ENCODE measurements at regions not wholly inside any gene's neighbourhood (a gene's known extent, or its start where the extent isn't known, plus 50 kb on each side); places are given as distances from the start of the nearest gene placed in this dataset.

- Histone ChIP-seq H3K27me3 (ENCODE audit: control insufficient read depth, low read length) (peaks cover 15% of the 10 kb centered on the region), H3K9me2 (replicated peaks; ENCODE audit: control insufficient read depth, low read length) (no peaks in the 10 kb centered on the region), H3K4me3 (ENCODE audit: low read length) (no peak overlapping the region), H3K4me2 (ENCODE audit: low read length) (no peak overlapping the region), H3K4me1 (ENCODE audit: control insufficient read depth, low read length) (no peaks in the 10 kb centered on the region), H4K20me1 (ENCODE audit: control insufficient read depth, insufficient read depth, low read depth, low read length) (no peaks in the 10 kb centered on the region), H3K27ac (ENCODE audit: low read depth, low read length) (no peak overlapping the region), H3K9me3 (ENCODE audit: control insufficient read depth, insufficient read depth, low read length) (no peaks in the 10 kb centered on the region), H3K79me2 (ENCODE audit: control insufficient read depth, low read length) (no peaks in the 10 kb centered on the region), H3K36me3 (ENCODE audit: control insufficient read depth, low read length) (no peaks in the 10 kb centered on the region), H3F3A (ENCODE audit: control insufficient read depth, insufficient read depth) (no peaks in the 10 kb centered on the region)
- TF ChIP-seq CTCF (IDR thresholded peaks at IDR 0.05; ENCODE audit: low read depth, low read length, poor library complexity, severe bottlenecking) (no peak), EZH2phosphoT487 (IDR thresholded peaks at IDR 0.05; ENCODE audit: borderline replicate concordance, low read length) (no peak)
Observed at GRCh38 chr1:214228976-214229375, 52.0 kb upstream of the SMYD2 start.

GRCh38 chr1:214229736-214230135, 51.2 kb upstream of the SMYD2 start:
- H3K79me2 ChIP-seq (ENCODE audit: control insufficient read depth, low read length) = no peaks in the 10 kb centered on the region
- H3K4me3 ChIP-seq (ENCODE audit: low read length) = no peak overlapping the region
- no peaks in the 10 kb centered on the region for H3K9me3 ChIP-seq (ENCODE audit: control insufficient read depth, insufficient read depth, low read length)
- no peaks in the 10 kb centered on the region for H3K4me1 ChIP-seq (ENCODE audit: control insufficient read depth, low read length)
- no peak overlapping the region for H3K4me2 ChIP-seq (ENCODE audit: low read length)
- no peaks in the 10 kb centered on the region for H3F3A ChIP-seq (ENCODE audit: control insufficient read depth, insufficient read depth)
- H3K36me3 ChIP-seq (ENCODE audit: control insufficient read depth, low read length) = no peaks in the 10 kb centered on the region
- peaks cover 18% of the 10 kb centered on the region for H3K27me3 ChIP-seq (ENCODE audit: control insufficient read depth, low read length)
- no peak overlapping the region for H3K27ac ChIP-seq (ENCODE audit: low read depth, low read length)
- no peaks in the 10 kb centered on the region for H3K9me2 ChIP-seq (replicated peaks; ENCODE audit: control insufficient read depth, low read length)
- TF ChIP-seq EZH2phosphoT487 (IDR thresholded peaks at IDR 0.05; ENCODE audit: borderline replicate concordance, low read length) (no peak), CTCF (IDR thresholded peaks at IDR 0.05; ENCODE audit: low read depth, low read length, poor library complexity, severe bottlenecking) (no peak)
- H4K20me1 ChIP-seq (ENCODE audit: control insufficient read depth, insufficient read depth, low read depth, low read length) = no peaks in the 10 kb centered on the region

Data from DOHH2 (cell line).